Caco-2 (cell line): ENCODE measurements at regions not wholly inside any gene's neighbourhood (a gene's known extent, or its start where the extent isn't known, plus 50 kb on each side); places are given as distances from the start of the nearest gene placed in this dataset.

Source experiments
- BruUV-seq: library from RNA; stranded (reverse); fragments of 400-500 nt; replicated peaks from 2 replicates; lab custom pipeline; 2021; lab: Mats Ljungman, UMichigan
- CTCF ChIA-PET: fragments of 300-600 bp; sonication (Branson Sonifier 250); formaldehyde crosslinking; loops from one replicate; lab custom pipeline; 2022; ENCODE audit warnings: antibody characterized with exemption; lab: Charles Lee
- POLR2A ChIA-PET: fragments of 300-600 bp; sonication (Branson Sonifier 250); formaldehyde crosslinking; loops from one replicate; lab custom pipeline; 2022; ENCODE audit warnings: antibody characterized with exemption; lab: Charles Lee
- DNase-seq, 2 experiments: peaks; one replicate each; pipeline versions ENCODE4 v3.0.0 to v3.0.0-alpha.2; 2020 to 2022
- H3K27me3 ChIP-seq: replicated peaks from 2 replicates; pipeline ENCODE4 v1.6.0; 2011; ENCODE audit warnings: low read length; ENCODE audit not compliant: control insufficient read depth, insufficient read depth
- H3K36me3 ChIP-seq: 2 replicates; pipeline ENCODE4 v1.5.1; 2011; ENCODE audit warnings: low read length; ENCODE audit not compliant: control insufficient read depth, insufficient read depth
- H3K4me1 ChIP-seq: fragments of 250-450 bp; sonication (Bioruptor Pico); 2 replicates; pipeline ENCODE4 v1.5.1; 2020; ENCODE audit warnings: mild to moderate bottlenecking
- H3K4me3 ChIP-seq: 2 replicates; pipeline ENCODE4 v1.5.1; 2011; ENCODE audit warnings: low read depth, mild to moderate bottlenecking, control low read depth, low read length
- H3K9me3 ChIP-seq: fragments of 250-450 bp; sonication (Bioruptor Pico); 2 replicates; pipeline ENCODE4 v1.5.1; 2020; ENCODE audit warnings: mild to moderate bottlenecking, moderate library complexity
- H3K27ac Mint-ChIP-seq: one replicate; pipeline ENCODE4 v1.8.0; 2022; ENCODE audit warnings: mixed read lengths; ENCODE audit not compliant: unreplicated experiment
- H3K27me3 Mint-ChIP-seq: one replicate; pipeline ENCODE4 v1.8.0; 2022; ENCODE audit warnings: mixed read lengths; ENCODE audit not compliant: insufficient read depth, unreplicated experiment
- H3K36me3 Mint-ChIP-seq: one replicate; pipeline ENCODE4 v1.8.0; 2022; ENCODE audit warnings: mild to moderate bottlenecking, mixed read lengths; ENCODE audit not compliant: insufficient read depth, unreplicated experiment
- H3K4me1 Mint-ChIP-seq: one replicate; pipeline ENCODE4 v1.8.0; 2022; ENCODE audit warnings: low read depth, mixed read lengths; ENCODE audit not compliant: unreplicated experiment
- H3K4me3 Mint-ChIP-seq: one replicate; pipeline ENCODE4 v1.8.0; 2022; ENCODE audit warnings: mild to moderate bottlenecking, moderate library complexity, mixed read lengths; ENCODE audit not compliant: unreplicated experiment
- H3K9me3 Mint-ChIP-seq: one replicate; pipeline ENCODE4 v1.8.0; 2022; ENCODE audit warnings: mixed read lengths; ENCODE audit not compliant: unreplicated experiment
- intact Hi-C: fragments of 100-400 bp; cut with micrococcal nuclease; formaldehyde crosslinking; loops from one replicate; pipeline ENCODE4 v1.10.0; 2022; ENCODE audit not compliant: unreplicated experiment
- TF ChIP-seq, protein P1 (sequence below), 2 experiments: fragments of 200-600 bp in 1 of 2; IDR thresholded peaks; 1 replicate in 1 of 2; 2 replicates in 1 of 2; pipeline versions ENCODE4 v1.5.1 to v1.8.0; 2011 to 2022; ENCODE audit warnings: antibody characterized with exemption in 1 of 2, control low read depth in 1 of 2, inconsistent platforms in 1 of 2, low read depth in 1 of 2, low read length in 1 of 2, mild to moderate bottlenecking in 1 of 2, moderate library complexity in 1 of 2; ENCODE audit not compliant: insufficient read depth in 1 of 2, severe bottlenecking in 1 of 2, unreplicated experiment in 1 of 2

- Histone ChIP-seq H3K27me3 (no peaks in the 10 kb centered on the region), H3K36me3 (no peaks in the 10 kb centered on the region), H3K4me1 (no peaks in the 10 kb centered on the region), H3K4me3 (no peak overlapping the region), H3K9me3 (peaks cover 8% of the 10 kb centered on the region; the same call in 1 of the 2 replicates)
- ChIA-PET POLR2A (no interaction called here), CTCF (no interaction called here)
- Mint-ChIP-seq H3K4me3 (no peak overlapping the region), H3K4me1 (no peaks in the 10 kb centered on the region), H3K27ac (no peak overlapping the region), H3K27me3 (no peaks in the 10 kb centered on the region), H3K9me3 (no peaks in the 10 kb centered on the region), H3K36me3 (no peaks in the 10 kb centered on the region)
- no peak for DNase-seq
- no TSS peak for BruUV-seq
- TF ChIP-seq, protein P1, sequence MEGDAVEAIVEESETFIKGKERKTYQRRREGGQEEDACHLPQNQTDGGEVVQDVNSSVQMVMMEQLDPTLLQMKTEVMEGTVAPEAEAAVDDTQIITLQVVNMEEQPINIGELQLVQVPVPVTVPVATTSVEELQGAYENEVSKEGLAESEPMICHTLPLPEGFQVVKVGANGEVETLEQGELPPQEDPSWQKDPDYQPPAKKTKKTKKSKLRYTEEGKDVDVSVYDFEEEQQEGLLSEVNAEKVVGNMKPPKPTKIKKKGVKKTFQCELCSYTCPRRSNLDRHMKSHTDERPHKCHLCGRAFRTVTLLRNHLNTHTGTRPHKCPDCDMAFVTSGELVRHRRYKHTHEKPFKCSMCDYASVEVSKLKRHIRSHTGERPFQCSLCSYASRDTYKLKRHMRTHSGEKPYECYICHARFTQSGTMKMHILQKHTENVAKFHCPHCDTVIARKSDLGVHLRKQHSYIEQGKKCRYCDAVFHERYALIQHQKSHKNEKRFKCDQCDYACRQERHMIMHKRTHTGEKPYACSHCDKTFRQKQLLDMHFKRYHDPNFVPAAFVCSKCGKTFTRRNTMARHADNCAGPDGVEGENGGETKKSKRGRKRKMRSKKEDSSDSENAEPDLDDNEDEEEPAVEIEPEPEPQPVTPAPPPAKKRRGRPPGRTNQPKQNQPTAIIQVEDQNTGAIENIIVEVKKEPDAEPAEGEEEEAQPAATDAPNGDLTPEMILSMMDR (IDR thresholded peaks at IDR 0.05; ENCODE audit: insufficient read depth in 1 of 2, low read depth in 1 of 2, low read length in 1 of 2, severe bottlenecking in 1 of 2, unreplicated experiment in 1 of 2) = no peak
- intact Hi-C loops = no loop called here
These were observed 242.9 kb downstream of the CSNK1G3 start for GRCh38 chr5:123754908-123755307.

DNA sequence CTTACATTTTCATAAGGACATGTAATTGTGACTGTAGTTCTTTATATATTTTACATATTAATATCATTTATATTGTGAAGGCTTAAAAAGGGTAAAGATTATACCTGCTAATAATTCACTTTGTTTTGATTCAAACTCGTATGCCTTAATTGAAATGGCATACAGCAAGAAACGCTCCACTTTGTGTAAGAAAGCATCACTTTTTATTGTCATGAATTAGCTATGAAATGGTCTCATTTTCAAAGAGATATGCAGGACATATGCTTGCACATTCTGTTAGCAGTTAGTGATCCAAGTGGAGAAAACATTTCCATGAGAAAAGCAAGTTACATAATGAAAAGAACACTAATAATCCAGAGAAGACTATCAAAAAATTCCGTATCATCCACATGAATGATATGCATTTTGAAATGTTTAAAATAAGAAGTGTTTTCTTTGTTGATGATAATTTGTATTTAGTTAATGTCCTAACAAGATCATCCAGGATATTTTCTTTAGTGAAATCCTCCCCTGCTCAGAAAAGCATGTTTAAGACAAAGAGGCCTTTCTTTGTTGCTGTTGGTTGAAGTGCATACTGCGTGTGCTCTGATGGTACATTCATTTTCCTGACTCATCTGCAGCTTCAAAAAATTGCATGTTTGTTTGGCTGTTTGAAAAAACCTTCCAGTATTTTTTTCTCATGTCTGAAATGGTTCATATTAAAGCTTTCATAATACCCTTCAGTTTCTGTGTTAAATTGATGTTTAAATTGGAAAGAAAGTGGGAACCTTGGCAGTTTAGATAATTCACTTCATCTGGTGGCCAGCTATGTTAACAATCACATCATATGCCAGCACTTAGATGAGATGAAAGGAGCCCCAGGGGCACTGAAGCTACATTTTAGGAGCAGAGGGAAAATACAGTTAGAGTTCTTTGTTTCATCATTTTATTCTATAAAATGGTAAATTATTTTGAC lies 242.2 kb downstream of the CSNK1G3 start:
- Histone ChIP-seq H3K4me3 (no peak overlapping the region), H3K4me1 (no peaks in the 10 kb centered on the region), H3K27me3 (no peaks in the 10 kb centered on the region), H3K36me3 (no peaks in the 10 kb centered on the region), H3K9me3 (peaks cover 3% of the 10 kb centered on the region; the same call in 1 of the 2 replicates)
- TF ChIP-seq, protein P1 (IDR thresholded peaks at IDR 0.05; ENCODE audit: insufficient read depth in 1 of 2, low read depth in 1 of 2, low read length in 1 of 2, severe bottlenecking in 1 of 2, unreplicated experiment in 1 of 2) = no peak
- Mint-ChIP-seq H3K9me3 (no peaks in the 10 kb centered on the region), H3K27me3 (no peaks in the 10 kb centered on the region), H3K36me3 (no peaks in the 10 kb centered on the region), H3K27ac (no peak overlapping the region), H3K4me1 (no peaks in the 10 kb centered on the region), H3K4me3 (no peak overlapping the region)
- CTCF ChIA-PET = no interaction called here
- intact Hi-C loops = no loop called here
- POLR2A ChIA-PET = no interaction called here
- DNase-seq = no peak
- no TSS peak for BruUV-seq

DNA sequence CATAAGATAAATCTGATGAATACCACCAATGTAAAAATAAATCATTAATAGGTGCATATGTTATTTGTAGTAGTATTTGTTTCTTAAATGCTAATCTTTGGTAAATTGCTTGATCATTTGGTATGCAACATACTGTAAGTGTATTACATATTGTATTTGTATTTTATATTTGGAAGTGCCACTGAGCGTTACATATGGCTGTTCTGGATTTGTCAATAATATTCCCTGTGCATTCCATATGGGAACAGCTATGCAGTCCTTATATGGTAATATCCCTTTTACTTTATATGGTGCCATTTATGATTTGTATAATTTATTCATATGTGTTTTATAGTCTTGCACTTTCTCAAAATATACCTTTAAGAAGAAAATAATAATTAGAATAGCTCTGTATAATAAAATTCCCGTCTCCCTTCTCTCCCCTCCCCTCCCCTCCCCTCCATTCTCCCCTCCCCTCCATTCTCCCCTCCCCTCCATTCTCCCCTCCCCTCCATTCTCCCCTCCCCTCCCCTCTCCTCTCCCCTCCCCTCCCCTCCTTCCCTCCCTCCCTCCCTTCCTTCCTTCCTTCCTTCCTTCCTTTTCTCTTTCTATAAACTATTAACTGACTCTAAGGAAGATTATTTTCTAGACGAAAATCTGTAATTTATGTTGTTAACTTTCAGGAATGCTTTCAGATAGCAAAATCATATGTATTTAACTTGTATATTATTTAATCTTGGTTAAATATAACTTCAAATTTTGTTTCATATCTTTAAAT lies 241.4 kb downstream of the CSNK1G3 start:
- Mint-ChIP-seq H3K4me1 (no peaks in the 10 kb centered on the region), H3K36me3 (no peaks in the 10 kb centered on the region), H3K4me3 (no peak overlapping the region), H3K27me3 (no peaks in the 10 kb centered on the region), H3K9me3 (no peaks in the 10 kb centered on the region), H3K27ac (no peak overlapping the region)
- ChIA-PET POLR2A (no interaction called here), CTCF (no interaction called here)
- Histone ChIP-seq H3K9me3 (no peaks in the 10 kb centered on the region), H3K4me3 (no peak overlapping the region), H3K27me3 (no peaks in the 10 kb centered on the region), H3K36me3 (no peaks in the 10 kb centered on the region), H3K4me1 (no peaks in the 10 kb centered on the region)
- intact Hi-C loops = no loop called here
- DNase-seq = no peak
- BruUV-seq = no TSS peak
- TF ChIP-seq, protein P1 (IDR thresholded peaks at IDR 0.05; ENCODE audit: insufficient read depth in 1 of 2, low read depth in 1 of 2, low read length in 1 of 2, severe bottlenecking in 1 of 2, unreplicated experiment in 1 of 2) = no peak
